ENCODE measurements at regions not wholly inside any gene's neighbourhood (a gene's known extent, or its start where the extent isn't known, plus 50 kb on each side); places are given as distances from the start of the nearest gene placed in this dataset.

DNA sequence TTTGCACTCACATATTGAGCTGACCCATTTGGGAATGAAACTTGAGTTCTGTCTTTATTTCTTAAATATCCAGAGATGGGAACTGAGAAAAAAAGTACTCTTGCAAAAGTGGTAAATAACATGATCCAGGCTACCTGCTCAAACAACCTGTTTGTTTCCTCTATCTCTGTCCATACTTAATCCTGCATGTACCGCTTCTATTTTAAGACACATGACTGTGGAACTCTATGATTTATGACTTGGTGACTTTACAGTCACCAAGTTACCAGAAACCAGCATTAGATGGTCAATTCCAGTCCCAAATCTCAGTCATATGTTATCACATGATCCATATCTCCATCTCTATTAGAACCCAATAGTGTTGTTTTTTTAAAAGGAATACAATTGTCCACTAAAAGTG is 606.7 kb downstream of the EPHA5 start:
- Mint-ChIP-seq H3K27ac (no peak overlapping the region), H3K36me3 (peaks cover 1% of the 10 kb centered on the region), H3K4me1 (no peaks in the 10 kb centered on the region), H3K4me3 (no peak overlapping the region), H3K9me3 (peaks cover 0 to 4% (median 2%) of the 10 kb centered on the region in 3 donors), H3K27me3 (no peaks in the 10 kb centered on the region)

GRCh38 chr4:65050786-65051185 is 619.5 kb downstream of the EPHA5 start:
- H3K27ac Mint-ChIP-seq, result no peak overlapping the region
- H3K9me3 Mint-ChIP-seq, result peaks cover 0 to 3% (median 0%) of the 10 kb centered on the region in 3 donors
- H3K4me3 Mint-ChIP-seq, result no peak overlapping the region
- no peaks in the 10 kb centered on the region for H3K4me1 Mint-ChIP-seq
- peaks cover 1% of the 10 kb centered on the region for H3K36me3 Mint-ChIP-seq
- H3K27me3 Mint-ChIP-seq, result no peaks in the 10 kb centered on the region

DNA sequence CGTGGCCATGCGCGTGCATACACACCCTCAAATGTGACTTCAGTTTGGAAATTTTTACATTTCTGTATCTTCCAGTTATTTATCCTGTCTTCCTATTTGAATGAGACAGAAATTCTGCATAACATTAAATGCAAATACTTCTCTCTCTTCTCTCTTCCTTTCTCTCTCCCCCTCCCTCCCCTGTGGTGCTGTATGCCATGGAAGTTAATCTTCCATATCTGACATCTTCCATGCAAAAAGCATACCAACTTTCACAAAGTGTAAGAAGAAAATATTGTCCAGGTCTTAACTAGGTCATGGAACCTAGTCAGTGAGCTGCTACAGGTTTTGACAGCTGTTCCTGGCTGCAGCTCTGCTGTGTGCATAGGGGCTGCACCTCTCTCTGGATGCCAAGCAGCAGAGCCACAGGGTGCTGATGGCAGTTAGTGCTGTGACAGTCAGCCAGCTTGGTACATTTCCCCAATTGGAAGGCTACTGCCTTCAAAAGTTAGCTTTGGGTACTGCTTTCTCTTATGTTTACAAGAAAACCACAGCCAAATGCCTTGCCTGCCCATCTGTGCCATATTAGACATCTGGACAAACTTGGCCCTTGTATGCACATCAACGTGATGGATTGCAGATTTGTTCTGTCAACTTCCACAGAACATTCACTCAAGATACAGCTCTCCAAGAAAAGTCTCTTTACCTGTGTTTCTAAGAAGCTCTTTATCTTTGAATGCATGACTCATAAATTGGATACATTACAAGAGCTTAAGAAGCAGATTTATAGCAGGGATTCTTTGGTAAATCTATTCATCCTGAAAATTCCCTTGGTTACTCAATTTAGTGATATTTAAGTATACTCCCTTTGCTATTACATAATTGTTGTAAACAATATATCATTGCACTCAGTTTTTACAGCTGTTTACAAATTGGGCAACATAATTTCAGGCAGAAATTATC is 623.8 kb downstream of the EPHA5 start:
- Mint-ChIP-seq H3K27ac (no peak overlapping the region), H3K27me3 (no peaks in the 10 kb centered on the region), H3K4me1 (no peaks in the 10 kb centered on the region), H3K36me3 (peaks cover 1% of the 10 kb centered on the region), H3K9me3 (peaks cover 0 to 3% (median 0%) of the 10 kb centered on the region in 3 donors), H3K4me3 (no peak overlapping the region)

DNA sequence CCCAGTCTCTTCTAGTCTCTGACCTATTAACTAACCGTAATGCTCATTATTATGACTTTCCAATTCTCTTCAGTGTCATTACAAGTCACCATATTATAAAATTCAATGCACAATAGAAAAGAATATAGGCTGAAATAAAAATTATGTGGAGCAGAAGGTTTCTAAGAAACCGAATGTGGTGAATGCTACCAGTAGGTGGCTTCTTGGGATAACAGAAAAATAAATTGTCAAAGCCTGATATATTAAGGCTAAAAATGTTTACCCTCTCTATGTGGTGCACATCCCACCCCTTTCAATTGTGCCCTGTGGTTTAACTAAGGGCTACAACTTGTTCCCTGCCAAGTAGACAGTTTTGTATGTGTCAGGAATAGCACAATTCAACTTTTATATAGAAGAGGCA is 624.6 kb upstream of the TECRL start:
- Mint-ChIP-seq H3K27me3 (no peaks in the 10 kb centered on the region), H3K9me3 (peaks cover 0 to 3% (median 0%) of the 10 kb centered on the region in 3 donors), H3K4me3 (no peak overlapping the region), H3K4me1 (no peaks in the 10 kb centered on the region), H3K36me3 (no peaks in the 10 kb centered on the region), H3K27ac (no peak overlapping the region)

GRCh38 chr4:65028592-65028991 is 619.3 kb upstream of the TECRL start:
- Mint-ChIP-seq H3K36me3 (no peaks in the 10 kb centered on the region), H3K4me1 (no peaks in the 10 kb centered on the region), H3K4me3 (no peak overlapping the region), H3K27me3 (no peaks in the 10 kb centered on the region), H3K9me3 (peaks cover 0 to 7% (median 6%) of the 10 kb centered on the region in 3 donors), H3K27ac (no peak overlapping the region)

- Mint-ChIP-seq H3K4me1 (no peaks in the 10 kb centered on the region), H3K9me3 (peaks cover 0 to 7% (median 4%) of the 10 kb centered on the region in 3 donors), H3K27ac (no peak overlapping the region), H3K36me3 (no peaks in the 10 kb centered on the region), H3K27me3 (no peaks in the 10 kb centered on the region), H3K4me3 (no peak overlapping the region)
Observed at GRCh38 chr4:65023883-65024670, 614.8 kb upstream of the TECRL start.

DNA sequence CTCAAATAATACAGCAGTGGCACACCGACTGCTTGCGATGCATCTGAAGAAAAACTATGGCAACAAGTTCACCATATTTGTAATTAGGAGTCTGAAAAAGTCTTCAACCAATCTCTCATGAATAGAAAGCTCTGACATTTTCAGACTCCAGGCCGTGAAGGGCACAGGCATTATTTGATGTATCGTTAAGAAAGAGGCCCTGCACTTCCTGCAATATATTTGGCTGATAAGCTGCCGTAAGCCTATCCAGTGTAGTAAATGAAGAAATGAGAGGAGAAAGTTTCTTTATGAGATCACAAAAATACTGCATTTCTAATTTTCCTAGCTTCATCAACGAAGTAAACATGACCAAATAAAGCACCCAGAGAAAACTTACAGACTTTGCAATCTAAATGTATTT is 613.8 kb upstream of the TECRL start:
- Mint-ChIP-seq H3K27me3 (no peaks in the 10 kb centered on the region), H3K4me1 (no peaks in the 10 kb centered on the region), H3K36me3 (no peaks in the 10 kb centered on the region), H3K27ac (no peak overlapping the region), H3K4me3 (no peak overlapping the region), H3K9me3 (peaks cover 0 to 7% (median 3%) of the 10 kb centered on the region in 3 donors)

DNA sequence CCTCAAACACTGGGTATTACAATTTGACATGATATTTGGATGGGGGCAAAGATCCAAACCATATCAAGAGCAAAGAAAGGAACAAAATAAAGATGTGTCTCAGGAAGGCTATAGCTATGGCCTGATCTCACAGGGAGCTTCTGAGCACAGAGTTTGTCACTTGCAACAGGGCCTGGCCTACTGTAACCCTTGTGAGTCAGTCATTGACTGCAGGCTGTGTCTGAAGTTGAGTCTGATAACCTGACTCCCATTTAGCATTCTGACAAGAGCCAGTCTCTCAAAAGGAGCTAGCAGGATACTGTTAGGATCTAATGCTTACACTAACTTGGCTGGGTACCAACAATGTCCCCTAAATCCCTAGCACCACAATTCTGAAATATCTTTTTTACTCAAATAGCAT is 612.5 kb upstream of the TECRL start:
- H3K4me3 Mint-ChIP-seq, result no peak overlapping the region
- H3K9me3 Mint-ChIP-seq, result peaks cover 0 to 6% (median 6%) of the 10 kb centered on the region in 3 donors
- no peak overlapping the region for H3K27ac Mint-ChIP-seq
- no peaks in the 10 kb centered on the region for H3K36me3 Mint-ChIP-seq
- H3K4me1 Mint-ChIP-seq, result no peaks in the 10 kb centered on the region
- H3K27me3 Mint-ChIP-seq, result no peaks in the 10 kb centered on the region

DNA sequence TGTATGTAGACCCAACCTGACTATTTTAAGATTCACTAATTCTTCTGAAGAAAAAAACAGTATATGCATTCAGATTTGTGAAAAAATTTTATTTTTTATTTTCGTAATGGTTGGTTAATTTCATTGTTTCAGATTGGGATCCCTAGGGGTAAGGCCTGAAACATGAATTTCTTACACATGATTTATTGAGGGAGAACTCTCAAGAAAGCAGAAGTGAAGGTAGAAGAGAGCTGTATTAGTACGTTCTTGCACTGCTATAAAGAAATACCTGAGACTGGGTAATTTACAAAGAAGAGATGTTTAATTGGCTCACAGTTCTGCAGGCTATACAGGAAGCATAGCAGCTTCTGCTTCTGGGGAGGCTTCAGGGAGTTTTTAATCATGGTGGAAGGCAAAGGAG is 611.9 kb upstream of the TECRL start:
- Mint-ChIP-seq H3K4me3 (no peak overlapping the region), H3K4me1 (no peaks in the 10 kb centered on the region), H3K27me3 (no peaks in the 10 kb centered on the region), H3K27ac (no peak overlapping the region), H3K9me3 (peaks cover 0 to 6% (median 6%) of the 10 kb centered on the region in 3 donors), H3K36me3 (no peaks in the 10 kb centered on the region)

- no peaks in the 10 kb centered on the region for H3K4me1 Mint-ChIP-seq
- H3K4me3 Mint-ChIP-seq, result no peak overlapping the region
- H3K27ac Mint-ChIP-seq, result no peak overlapping the region
- no peaks in the 10 kb centered on the region for H3K27me3 Mint-ChIP-seq
- peaks cover 0 to 6% (median 0%) of the 10 kb centered on the region in 3 donors for H3K9me3 Mint-ChIP-seq
- no peaks in the 10 kb centered on the region for H3K36me3 Mint-ChIP-seq
Observed at GRCh38 chr4:65019775-65020174, 610.5 kb upstream of the TECRL start.

- peaks cover 0 to 2% (median 0%) of the 10 kb centered on the region in 3 donors for H3K9me3 Mint-ChIP-seq
- H3K36me3 Mint-ChIP-seq, result no peaks in the 10 kb centered on the region
- H3K27ac Mint-ChIP-seq, result no peak overlapping the region
- no peaks in the 10 kb centered on the region for H3K4me1 Mint-ChIP-seq
- H3K27me3 Mint-ChIP-seq, result no peaks in the 10 kb centered on the region
- H3K4me3 Mint-ChIP-seq, result no peak overlapping the region
Observed at GRCh38 chr4:65018313-65018712, 609.1 kb upstream of the TECRL start.

- Mint-ChIP-seq H3K4me1 (no peaks in the 10 kb centered on the region), H3K27me3 (no peaks in the 10 kb centered on the region), H3K27ac (no peak overlapping the region), H3K36me3 (no peaks in the 10 kb centered on the region), H3K4me3 (no peak overlapping the region), H3K9me3 (peaks cover 0 to 2% (median 1%) of the 10 kb centered on the region in 3 donors)
Observed at GRCh38 chr4:65014078-65014477, 604.8 kb upstream of the TECRL start.

DNA sequence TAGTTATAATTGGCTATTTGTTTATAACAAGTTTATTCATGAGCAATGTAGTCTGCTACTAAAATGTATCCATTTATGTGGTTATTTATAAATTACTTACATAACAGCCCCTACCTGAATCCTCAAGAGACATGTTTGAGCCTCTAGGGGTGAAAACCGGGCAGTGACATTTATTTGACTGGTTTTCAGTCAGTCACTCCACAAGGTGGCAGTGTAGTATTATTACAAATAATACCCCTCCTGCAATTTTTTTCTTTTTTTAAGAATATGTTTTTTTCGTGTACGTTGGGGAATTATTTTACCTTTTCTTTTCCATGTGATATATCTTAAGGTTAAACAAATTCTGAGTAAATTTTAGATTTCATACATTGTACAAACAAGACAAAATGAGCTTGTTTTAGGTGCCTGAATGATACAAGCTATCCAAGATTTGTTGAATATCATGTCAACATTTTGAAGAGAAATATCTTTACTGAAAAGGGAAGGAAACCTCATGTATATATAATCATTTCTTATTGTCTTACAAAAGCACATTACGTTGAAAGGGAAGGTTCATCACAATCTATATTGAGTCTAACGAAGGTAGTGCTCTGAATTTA is 598.7 kb upstream of the TECRL start:
- Mint-ChIP-seq H3K9me3 (peaks cover 0 to 2% (median 1%) of the 10 kb centered on the region in 3 donors), H3K27me3 (no peaks in the 10 kb centered on the region), H3K4me1 (no peaks in the 10 kb centered on the region), H3K27ac (no peak overlapping the region), H3K36me3 (peaks cover 2% of the 10 kb centered on the region), H3K4me3 (no peak overlapping the region)

DNA sequence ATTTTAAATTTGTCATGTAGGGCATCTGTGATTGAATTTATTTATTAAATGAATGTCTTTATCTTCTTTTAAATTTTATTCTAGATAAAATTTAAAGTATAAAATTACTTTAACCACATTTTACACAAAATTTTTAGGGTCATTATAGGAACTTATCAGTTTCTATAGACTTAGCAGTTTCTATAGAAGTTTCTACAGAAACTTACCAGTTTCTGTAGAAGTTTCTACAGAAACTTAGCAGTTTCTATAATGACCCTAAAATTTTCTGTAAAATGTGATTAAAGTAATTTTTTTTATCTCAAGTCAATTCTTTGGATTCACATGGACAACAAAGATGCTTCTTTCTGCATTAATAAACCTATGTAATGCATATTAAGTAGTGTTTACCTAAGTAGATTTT is 565.9 kb upstream of the TECRL start:
- H3K27me3 Mint-ChIP-seq, result no peaks in the 10 kb centered on the region
- H3K4me3 Mint-ChIP-seq, result no peak overlapping the region
- H3K9me3 Mint-ChIP-seq, result peaks cover 0 to 3% (median 2%) of the 10 kb centered on the region in 3 donors
- no peaks in the 10 kb centered on the region for H3K36me3 Mint-ChIP-seq
- H3K27ac Mint-ChIP-seq, result no peak overlapping the region
- no peaks in the 10 kb centered on the region for H3K4me1 Mint-ChIP-seq

DNA sequence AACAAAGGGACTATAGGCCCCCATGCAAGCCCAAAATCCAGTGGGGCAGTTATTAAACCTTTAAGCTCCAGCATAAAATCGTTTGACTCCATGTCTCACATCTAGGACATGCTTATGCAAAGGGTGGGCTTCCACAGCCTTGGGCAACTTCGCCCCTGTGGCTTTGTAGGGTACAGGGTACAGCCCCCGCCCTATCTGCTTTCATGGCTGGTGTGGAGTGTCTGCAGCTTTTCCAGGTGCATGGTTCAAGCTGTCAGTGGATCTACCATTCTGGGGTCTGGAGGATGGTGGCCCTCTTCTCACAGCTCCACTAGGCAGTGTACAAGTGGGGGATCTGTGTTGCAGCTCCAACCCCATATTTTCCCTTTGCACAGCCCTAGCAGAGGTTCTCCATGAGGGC is 559.8 kb upstream of the TECRL start:
- H3K27ac Mint-ChIP-seq, result no peak overlapping the region
- H3K27me3 Mint-ChIP-seq, result no peaks in the 10 kb centered on the region
- H3K4me1 Mint-ChIP-seq, result no peaks in the 10 kb centered on the region
- no peaks in the 10 kb centered on the region for H3K36me3 Mint-ChIP-seq
- H3K4me3 Mint-ChIP-seq, result no peak overlapping the region
- H3K9me3 Mint-ChIP-seq, result peaks cover 3 to 17% (median 8%) of the 10 kb centered on the region in 3 donors

Data from IgD-negative memory B cell (primary cell).